Non-pigmented ciliary epithelial cell (primary cell): ENCODE measurements at regions not wholly inside any gene's neighbourhood (a gene's known extent, or its start where the extent isn't known, plus 50 kb on each side); places are given as distances from the start of the nearest gene placed in this dataset.
A peak's percentile ranks its signal among the peaks of the same experiment; 100 is the strongest.

Source experiments
- DNase-seq: peaks from one replicate; pipeline ENCODE4 v3.0.0-alpha.2; 2010; ENCODE audit warnings: low read depth

DNA sequence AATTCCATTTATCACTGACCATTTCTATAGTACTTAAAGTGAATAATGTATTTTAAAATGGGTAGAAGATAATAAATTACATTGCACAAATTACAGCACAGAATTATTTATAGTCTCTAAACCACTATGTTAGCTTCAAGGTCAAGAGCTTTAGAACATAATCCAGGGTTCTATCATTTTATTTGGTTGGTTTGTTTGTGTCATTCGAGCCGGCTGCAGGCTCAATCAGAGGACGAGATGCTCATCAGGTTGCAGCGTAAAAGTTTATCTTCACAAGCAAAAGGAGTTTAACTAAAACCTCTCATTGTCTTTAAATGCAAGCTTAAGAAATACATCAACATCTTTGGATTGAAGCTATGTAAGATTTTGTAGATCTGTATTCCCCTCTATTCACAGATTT is 523.8 kb downstream of the EFNA5 start:
- no peak for DNase-seq

DNA sequence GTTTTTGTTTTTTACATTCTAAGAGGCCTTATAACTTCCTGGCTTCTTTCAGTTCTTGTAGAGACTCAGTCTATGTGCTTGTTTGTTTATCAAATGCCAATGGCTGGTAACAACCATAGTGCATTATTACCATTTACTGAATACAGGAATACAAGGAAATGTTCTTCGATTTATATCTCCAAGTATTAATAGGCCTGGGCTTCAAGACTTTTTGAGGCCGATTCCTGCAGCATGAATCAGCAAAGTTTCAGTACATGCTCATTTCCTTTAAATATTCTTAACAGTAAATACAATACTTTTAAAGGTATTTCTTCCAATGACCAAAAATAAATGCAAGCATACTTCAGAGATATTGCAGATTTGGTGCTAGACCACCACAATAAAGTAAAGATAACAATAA is 535.3 kb downstream of the EFNA5 start:
- peak; percentile 30 for DNase-seq

GRCh38 chr5:107134931-107135330 is 535.8 kb downstream of the EFNA5 start:
- no peak for DNase-seq

DNA sequence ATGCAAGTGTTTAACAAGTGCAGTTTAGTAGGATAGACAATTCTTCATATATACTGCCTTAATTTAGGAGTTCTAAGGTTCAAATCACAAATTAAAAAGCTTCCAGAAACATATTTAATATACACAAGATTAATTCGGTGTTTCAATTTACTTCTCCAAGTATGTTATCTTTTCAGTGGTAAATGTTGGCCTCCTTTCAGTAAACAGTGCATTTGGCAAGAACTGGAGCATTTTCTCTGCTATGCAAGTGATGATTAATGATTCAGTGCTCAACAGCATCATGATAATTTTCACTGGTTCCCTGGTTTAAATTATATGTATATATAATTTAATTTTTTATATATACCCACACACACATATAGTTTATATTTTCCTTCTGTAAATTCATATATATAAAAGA is 541.7 kb downstream of the EFNA5 start:
- DNase-seq, result peak; percentile 17

- DNase-seq, result no peak
Observed at GRCh38 chr5:107127878-107128277, 542.9 kb downstream of the EFNA5 start.

- DNase-seq, result no peak
Observed at GRCh38 chr5:107126341-107126740, 544.4 kb downstream of the EFNA5 start.

- DNase-seq, result no peak
Observed at GRCh38 chr5:107124376-107124775, 546.4 kb downstream of the EFNA5 start.

DNA sequence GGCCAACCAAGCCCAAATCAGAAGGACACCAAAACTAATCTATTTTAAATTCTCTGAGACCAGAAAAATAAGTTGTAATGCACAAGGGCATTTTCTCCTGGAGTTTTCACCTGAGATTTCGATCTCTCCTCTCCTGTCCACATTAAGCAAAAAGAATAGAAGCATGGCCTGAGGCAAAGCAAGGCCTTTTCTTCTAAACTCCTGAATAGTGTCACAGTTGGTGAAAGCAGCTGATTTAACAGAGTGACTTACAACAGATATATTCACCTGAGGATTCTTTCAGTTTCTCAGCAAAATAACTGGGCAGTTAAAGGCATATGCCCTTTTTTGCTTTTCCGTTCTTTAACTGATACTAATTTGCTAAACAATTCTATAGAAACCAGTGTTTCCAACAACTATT is 547.7 kb downstream of the EFNA5 start:
- no peak for DNase-seq

DNA sequence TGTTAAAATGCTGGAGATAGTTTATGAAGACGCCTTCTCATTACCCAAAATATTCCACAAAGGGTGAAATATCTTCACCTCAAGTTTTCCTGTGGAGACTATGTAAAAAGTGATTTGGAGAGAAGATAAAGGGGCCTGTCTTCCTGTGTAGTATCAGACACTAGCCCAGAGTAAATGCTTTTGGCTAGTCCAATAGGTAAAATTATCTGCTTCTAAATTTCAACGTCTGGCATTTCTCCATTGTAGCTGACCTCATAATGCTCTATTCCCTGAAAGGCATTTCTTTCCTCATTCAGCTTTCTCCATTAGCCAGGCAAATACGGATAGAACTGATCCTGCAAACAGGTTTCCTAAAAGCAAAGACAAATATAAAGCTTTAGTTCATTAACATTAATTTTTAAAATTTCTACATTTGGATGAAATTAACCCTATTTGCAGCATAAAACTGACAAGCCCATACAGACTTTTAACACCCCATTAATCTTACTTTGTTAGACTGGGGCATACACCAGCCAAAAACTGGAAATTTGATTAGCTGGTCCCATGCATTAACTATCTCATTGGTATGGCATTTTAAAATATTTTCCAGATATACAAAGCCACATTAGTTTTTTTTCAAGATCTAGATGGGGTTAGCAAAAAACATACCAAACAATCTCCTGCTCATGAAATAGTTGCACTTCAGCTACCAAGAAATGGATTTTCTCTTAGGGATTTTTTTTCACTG is 548.8 kb downstream of the EFNA5 start:
- no peak for DNase-seq

- DNase-seq, result no peak
Observed at GRCh38 chr5:107119656-107120055, 551.1 kb downstream of the EFNA5 start.

DNA sequence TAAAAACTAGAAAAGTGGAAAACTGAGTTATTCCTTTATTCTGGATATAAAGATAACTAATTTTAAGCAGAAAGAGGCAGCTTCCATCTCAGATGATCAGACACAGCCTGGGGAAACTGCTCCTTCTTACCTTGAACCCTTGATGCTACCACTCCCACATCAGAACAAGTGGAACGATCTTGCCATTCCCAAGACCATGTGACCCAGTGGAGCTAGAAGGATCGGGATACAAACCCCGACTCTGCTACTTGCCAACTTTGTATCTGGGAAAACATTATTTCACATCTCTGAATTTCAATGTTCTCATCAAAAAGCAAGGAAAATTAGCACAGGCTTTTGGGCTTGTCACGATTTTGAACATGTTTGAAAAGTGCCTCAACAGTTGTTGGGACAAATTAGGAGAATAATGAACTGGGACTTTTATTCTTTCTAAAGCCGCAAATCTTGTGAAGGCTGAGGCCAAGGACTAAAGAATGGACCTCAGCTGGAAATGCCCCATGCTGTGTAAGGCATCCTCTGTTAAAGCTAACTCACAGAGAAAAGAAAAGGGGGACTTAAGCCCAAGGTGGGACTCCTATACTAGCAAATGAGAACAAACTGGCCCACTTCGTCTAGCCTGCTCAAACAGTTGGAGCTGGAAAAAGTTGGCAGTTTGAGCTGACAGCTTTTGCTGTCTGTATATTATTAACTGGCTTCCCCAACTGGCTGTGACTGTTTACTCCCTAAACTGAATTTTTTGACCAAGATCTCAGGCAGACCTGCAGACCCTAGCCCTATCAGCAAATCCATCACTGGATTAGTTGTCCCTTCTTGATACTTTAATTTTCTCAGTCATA is 552.3 kb downstream of the EFNA5 start:
- DNase-seq, result no peak

DNA sequence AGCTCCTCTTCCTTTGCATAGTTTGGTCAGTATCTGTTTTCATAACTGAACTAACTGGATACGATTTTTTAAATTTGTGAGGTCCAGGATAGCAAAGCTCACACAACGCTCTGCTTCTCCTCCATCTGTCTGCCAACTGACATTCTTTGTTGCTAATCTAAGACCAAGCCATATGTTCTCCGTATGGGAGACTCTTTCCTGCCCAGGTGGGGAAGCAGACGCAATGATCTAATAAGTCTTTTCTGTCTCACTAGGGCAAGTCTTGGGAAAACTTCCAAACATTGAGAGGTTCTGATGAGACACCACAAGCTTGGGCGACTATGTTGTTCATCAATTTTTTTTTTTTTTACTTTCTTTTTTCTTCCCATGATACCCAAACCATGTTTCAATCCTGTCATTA is 558.5 kb downstream of the EFNA5 start:
- no peak for DNase-seq

DNA sequence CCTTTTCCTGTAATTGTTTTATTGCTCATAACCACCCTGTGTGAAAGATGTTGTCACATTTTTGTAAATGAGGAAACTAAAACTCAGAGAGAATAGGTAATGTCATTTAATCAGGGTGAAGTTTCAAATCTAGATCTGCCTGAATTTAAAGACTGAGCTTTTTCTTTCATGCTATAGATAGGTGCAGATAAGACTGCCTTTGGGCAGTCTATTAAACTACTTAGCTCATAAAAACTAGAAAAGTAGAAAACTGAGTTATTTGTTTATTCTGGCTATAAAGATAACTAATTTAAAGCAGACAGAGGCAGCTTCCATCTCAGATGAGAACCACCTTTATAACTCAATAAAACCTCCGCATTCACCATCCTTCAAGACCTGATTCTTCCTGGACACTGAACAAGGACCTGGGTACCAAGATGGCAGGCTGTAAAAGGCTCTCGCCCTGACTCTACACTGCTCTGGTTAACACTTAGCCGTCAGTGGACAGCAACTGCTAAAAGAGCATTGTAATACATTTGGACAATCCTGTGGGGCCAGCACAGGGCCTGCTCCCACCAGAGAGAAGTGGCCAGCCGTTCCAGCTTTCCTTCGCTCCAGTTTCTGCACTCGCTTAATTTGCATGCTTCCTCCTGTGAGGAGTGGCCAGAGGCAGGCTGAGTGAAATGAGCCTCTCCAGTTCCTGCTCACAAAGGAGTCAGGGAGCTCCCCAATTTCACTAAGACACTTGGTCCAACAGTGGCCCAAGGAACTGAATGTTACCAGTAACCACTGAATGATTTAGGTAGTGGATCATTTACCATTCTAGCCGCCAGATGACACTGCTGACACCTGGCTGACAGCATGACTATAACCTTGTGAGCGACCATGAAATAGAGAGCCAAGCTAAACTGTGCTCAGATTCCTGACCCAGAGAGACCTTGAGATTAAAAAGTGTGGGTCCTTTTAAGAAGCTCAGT is 566.4 kb downstream of the EFNA5 start:
- DNase-seq, result no peak

DNA sequence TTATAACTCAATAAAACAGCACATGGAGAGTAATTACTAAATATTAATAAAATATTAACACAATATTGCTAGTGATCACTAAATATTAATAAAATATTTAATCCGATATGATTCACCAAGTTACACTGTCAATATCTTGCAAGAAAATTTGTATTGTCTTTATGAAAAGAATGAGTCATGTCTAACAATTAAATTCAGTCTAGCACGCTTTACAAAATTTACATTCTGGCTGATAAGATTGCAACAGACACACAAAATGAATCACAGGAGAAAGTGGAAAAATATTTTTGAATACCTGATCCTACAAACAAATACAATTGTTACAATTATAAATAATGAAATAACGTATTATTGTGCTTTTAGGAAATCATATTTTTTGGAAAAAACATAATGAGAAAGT is 567.2 kb downstream of the EFNA5 start:
- no peak for DNase-seq

- DNase-seq, result no peak
Observed at GRCh38 chr5:107100121-107100520, 570.6 kb downstream of the EFNA5 start.

GRCh38 chr5:107099506-107099905 is 571.2 kb downstream of the EFNA5 start:
- no peak for DNase-seq

DNA sequence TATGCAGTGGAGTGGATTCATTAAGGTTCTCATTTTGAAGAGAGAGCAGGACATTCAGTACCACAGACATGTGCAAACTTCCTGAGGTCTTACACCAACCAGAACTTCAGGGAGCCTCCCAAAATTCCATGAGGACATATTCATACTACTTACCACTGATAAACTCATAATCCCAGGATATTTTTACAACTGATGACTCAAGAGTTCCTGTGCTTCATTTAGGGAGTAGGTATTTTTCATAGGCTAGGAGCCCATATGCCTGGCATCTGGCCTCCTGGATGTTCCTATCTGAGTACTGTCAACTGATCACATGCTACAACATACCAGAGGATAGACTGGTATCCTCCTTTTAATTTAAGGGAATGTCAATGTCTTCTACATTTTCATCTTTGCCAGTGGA is 578.0 kb downstream of the EFNA5 start:
- DNase-seq, result no peak

- DNase-seq, result no peak
Observed at GRCh38 chr5:107090506-107090905, 580.2 kb downstream of the EFNA5 start.

GRCh38 chr5:107088907-107089306 is 581.8 kb downstream of the EFNA5 start:
- DNase-seq, result no peak

GRCh38 chr5:107085572-107085971 is 585.2 kb downstream of the EFNA5 start:
- DNase-seq, result no peak

DNA sequence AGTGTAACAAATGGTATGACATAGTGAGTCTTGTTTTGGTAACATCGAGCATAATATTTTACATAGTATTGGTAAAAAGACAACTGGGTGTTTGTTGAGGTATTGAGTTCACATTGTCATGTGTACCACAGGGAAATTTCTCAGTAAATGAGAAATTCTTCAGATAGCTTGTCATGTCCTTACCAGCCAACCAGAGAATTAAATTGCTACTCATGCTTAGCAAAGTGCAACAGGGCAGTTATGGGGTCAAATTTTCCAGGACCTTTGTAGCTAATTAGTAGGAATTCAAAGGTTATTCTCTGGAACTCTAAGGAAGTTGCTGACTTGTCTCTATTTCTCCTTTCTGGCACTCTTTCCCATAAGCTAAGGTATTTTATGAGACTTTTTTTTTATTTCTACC is 595.7 kb downstream of the EFNA5 start:
- DNase-seq, result no peak

DNA sequence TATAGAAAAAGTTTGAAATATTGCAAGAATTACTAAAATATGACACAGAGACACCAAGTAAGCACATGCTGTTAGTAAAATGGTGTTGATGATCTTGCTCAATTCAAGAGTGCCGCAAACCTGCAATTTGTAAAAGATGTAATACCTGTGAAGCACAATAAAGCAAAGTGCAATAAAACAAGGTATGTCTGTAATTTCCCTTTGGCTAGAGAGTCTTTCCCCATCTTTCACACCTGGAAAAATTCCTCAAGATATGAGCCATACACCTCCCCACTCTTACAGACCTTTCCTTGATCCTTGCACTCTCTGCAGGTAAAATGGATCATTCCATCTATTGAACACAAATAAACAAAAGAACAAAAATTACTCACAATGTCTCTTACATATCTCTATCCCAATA is 597.8 kb downstream of the EFNA5 start:
- no peak for DNase-seq
